ENCODE measurements at regions not wholly inside any gene's neighbourhood (a gene's known extent, or its start where the extent isn't known, plus 50 kb on each side); places are given as distances from the start of the nearest gene placed in this dataset.

GRCh38 chr11:90912631-90913030 lies 689.8 kb upstream of the CHORDC1 start:
- TF ChIP-seq, protein P1, sequence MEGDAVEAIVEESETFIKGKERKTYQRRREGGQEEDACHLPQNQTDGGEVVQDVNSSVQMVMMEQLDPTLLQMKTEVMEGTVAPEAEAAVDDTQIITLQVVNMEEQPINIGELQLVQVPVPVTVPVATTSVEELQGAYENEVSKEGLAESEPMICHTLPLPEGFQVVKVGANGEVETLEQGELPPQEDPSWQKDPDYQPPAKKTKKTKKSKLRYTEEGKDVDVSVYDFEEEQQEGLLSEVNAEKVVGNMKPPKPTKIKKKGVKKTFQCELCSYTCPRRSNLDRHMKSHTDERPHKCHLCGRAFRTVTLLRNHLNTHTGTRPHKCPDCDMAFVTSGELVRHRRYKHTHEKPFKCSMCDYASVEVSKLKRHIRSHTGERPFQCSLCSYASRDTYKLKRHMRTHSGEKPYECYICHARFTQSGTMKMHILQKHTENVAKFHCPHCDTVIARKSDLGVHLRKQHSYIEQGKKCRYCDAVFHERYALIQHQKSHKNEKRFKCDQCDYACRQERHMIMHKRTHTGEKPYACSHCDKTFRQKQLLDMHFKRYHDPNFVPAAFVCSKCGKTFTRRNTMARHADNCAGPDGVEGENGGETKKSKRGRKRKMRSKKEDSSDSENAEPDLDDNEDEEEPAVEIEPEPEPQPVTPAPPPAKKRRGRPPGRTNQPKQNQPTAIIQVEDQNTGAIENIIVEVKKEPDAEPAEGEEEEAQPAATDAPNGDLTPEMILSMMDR (IDR thresholded peaks at IDR 0.05), result no peak
- TF ChIP-seq POLR2A (IDR thresholded peaks at IDR 0.05), result no peak
